WTC11 (cell line): ENCODE measurements at regions not wholly inside any gene's neighbourhood (a gene's known extent, or its start where the extent isn't known, plus 50 kb on each side); places are given as distances from the start of the nearest gene placed in this dataset.

Experiments
- ATAC-seq: fragments of 200-7000 bp; cut with Tn5 transposase; 2 replicates; pipeline ENCODE4 v1.10.0; 2021; ENCODE audit warnings: mild to moderate bottlenecking, moderate library complexity
- CTCF ChIA-PET: fragments of 300-600 bp; sonication (Branson Sonifier 250); formaldehyde crosslinking; loops from one replicate; lab custom pipeline; 2021; ENCODE audit warnings: antibody characterized with exemption; lab: Charles Lee
- POLR2A ChIA-PET: fragments of 350-600 bp; sonication (Branson Sonifier 250); formaldehyde crosslinking; loops from one replicate; lab custom pipeline; 2021; ENCODE audit warnings: antibody characterized with exemption; lab: Charles Lee
- DNase-seq: peaks from one replicate; pipeline ENCODE4 v3.0.0; 2021; ENCODE audit warnings: low spot score
- H3K27ac Mint-ChIP-seq: 2 replicates; pipeline ENCODE4 v1.8.0; 2021; ENCODE audit warnings: mixed read lengths
- H3K27me3 Mint-ChIP-seq: 2 replicates; pipeline ENCODE4 v1.8.0; 2021; ENCODE audit warnings: low read depth, mild to moderate bottlenecking, moderate library complexity, mixed read lengths
- H3K36me3 Mint-ChIP-seq: 2 replicates; pipeline ENCODE4 v1.8.0; 2021; ENCODE audit warnings: mixed read lengths
- H3K4me1 Mint-ChIP-seq: 2 replicates; pipeline ENCODE4 v1.8.0; 2022; ENCODE audit warnings: mixed read lengths
- H3K4me3 Mint-ChIP-seq: 2 replicates; pipeline ENCODE4 v1.8.0; 2021; ENCODE audit warnings: mild to moderate bottlenecking, moderate library complexity, mixed read lengths
- H3K9me3 Mint-ChIP-seq: 2 replicates; pipeline ENCODE4 v1.8.0; 2021; ENCODE audit warnings: mixed read lengths
- AR ChIP-seq: fragments of 250-450 bp; sonication (Bioruptor Pico); IDR thresholded peaks from 2 replicates; pipeline ENCODE4 v1.9.0; 2021; ENCODE audit warnings: mild to moderate bottlenecking
- CDX4 ChIP-seq: fragments of 250-450 bp; sonication (Bioruptor Pico); IDR thresholded peaks from 2 replicates; pipeline ENCODE4 v1.9.0; 2021; ENCODE audit warnings: moderate library complexity, mild to moderate bottlenecking, inconsistent platforms, borderline replicate concordance
- ELF4 ChIP-seq: sonication (generic); formaldehyde crosslinking; IDR thresholded peaks from 2 replicates; pipeline ENCODE4 v1.8.1; 2022; ENCODE audit warnings: low read depth, mild to moderate bottlenecking, moderate library complexity, missing genetic modification reagents
- EMX1 ChIP-seq: fragments of 250-450 bp; sonication (Bioruptor Pico); IDR thresholded peaks from 2 replicates; pipeline ENCODE4 v1.8.0; 2021; ENCODE audit warnings: mild to moderate bottlenecking
- ERG ChIP-seq: fragments of 250-450 bp; sonication (Bioruptor Pico); IDR thresholded peaks from 2 replicates; pipeline ENCODE4 v1.8.0; 2021; ENCODE audit warnings: mild to moderate bottlenecking
- ESRRA ChIP-seq: sonication (generic); formaldehyde crosslinking; IDR thresholded peaks from 2 replicates; pipeline ENCODE4 v1.8.1; 2022; ENCODE audit warnings: mild to moderate bottlenecking, missing genetic modification reagents, borderline replicate concordance
- FOXK1 ChIP-seq: sonication (generic); formaldehyde crosslinking; IDR thresholded peaks from 2 replicates; pipeline ENCODE4 v1.8.0; 2022; ENCODE audit warnings: mild to moderate bottlenecking, moderate library complexity, missing genetic modification reagents
- IRF1 ChIP-seq: sonication (generic); formaldehyde crosslinking; IDR thresholded peaks from 2 replicates; pipeline ENCODE4 v1.8.0; 2023; ENCODE audit warnings: missing genetic modification reagents
- MXD4 ChIP-seq: fragments of 250-450 bp; sonication (Bioruptor Pico); IDR thresholded peaks from 2 replicates; pipeline ENCODE4 v1.8.0; 2021; ENCODE audit warnings: mild to moderate bottlenecking, moderate library complexity, borderline replicate concordance
- NFE2L1 ChIP-seq: sonication (generic); formaldehyde crosslinking; IDR thresholded peaks from 2 replicates; pipeline ENCODE4 v1.8.1; 2023; ENCODE audit warnings: missing genetic modification reagents
- OVOL2 ChIP-seq: fragments of 250-450 bp; sonication (Bioruptor Pico); IDR thresholded peaks from 2 replicates; pipeline ENCODE4 v1.9.0; 2021; ENCODE audit warnings: mild to moderate bottlenecking, borderline replicate concordance
- PRDM15 ChIP-seq: sonication (generic); formaldehyde crosslinking; IDR thresholded peaks from 2 replicates; pipeline ENCODE4 v1.8.0; 2022; ENCODE audit warnings: missing genetic modification reagents
- SMAD3 ChIP-seq: sonication (generic); formaldehyde crosslinking; IDR thresholded peaks from 2 replicates; pipeline ENCODE4 v1.8.0; 2022; ENCODE audit warnings: missing genetic modification reagents, mild to moderate bottlenecking, borderline replicate concordance
- TP53 ChIP-seq: sonication (generic); formaldehyde crosslinking; IDR thresholded peaks from 2 replicates; pipeline ENCODE4 v1.8.1; 2023; ENCODE audit warnings: mild to moderate bottlenecking, missing genetic modification reagents
- ZNF263 ChIP-seq: sonication (generic); formaldehyde crosslinking; IDR thresholded peaks from 2 replicates; pipeline ENCODE4 v1.8.1; 2022; ENCODE audit warnings: low read depth, mild to moderate bottlenecking, moderate library complexity, missing genetic modification reagents
- ZNF317 ChIP-seq: sonication (generic); formaldehyde crosslinking; IDR thresholded peaks from 2 replicates; pipeline ENCODE4 v1.8.1; 2023; ENCODE audit warnings: low read depth, mild to moderate bottlenecking, moderate library complexity, missing genetic modification reagents, borderline replicate concordance
- ZNF423 ChIP-seq: fragments of 250-450 bp; sonication (Bioruptor Pico); IDR thresholded peaks from 2 replicates; pipeline ENCODE4 v2.1.2; 2022; ENCODE audit warnings: mild to moderate bottlenecking, moderate library complexity
- ZNF425 ChIP-seq: fragments of 250-450 bp; sonication (Bioruptor Pico); conservative IDR thresholded peaks from 2 replicates; pipeline ENCODE4 v1.9.0; 2021; ENCODE audit warnings: mild to moderate bottlenecking
- ZNF671 ChIP-seq: fragments of 250-450 bp; sonication (Bioruptor Pico); IDR thresholded peaks from 2 replicates; pipeline ENCODE4 v1.8.0; 2021; ENCODE audit warnings: mild to moderate bottlenecking
- TF ChIP-seq, protein P1 (sequence below): sonication (generic); formaldehyde crosslinking; IDR thresholded peaks from 2 replicates; pipeline ENCODE4 v1.8.1; 2022; ENCODE audit warnings: missing genetic modification reagents, borderline replicate concordance
- TF ChIP-seq, protein P2 (sequence below): sonication (generic); formaldehyde crosslinking; IDR thresholded peaks from 2 replicates; pipeline ENCODE4 v1.8.1; 2023; ENCODE audit warnings: mild to moderate bottlenecking, missing genetic modification reagents

DNA sequence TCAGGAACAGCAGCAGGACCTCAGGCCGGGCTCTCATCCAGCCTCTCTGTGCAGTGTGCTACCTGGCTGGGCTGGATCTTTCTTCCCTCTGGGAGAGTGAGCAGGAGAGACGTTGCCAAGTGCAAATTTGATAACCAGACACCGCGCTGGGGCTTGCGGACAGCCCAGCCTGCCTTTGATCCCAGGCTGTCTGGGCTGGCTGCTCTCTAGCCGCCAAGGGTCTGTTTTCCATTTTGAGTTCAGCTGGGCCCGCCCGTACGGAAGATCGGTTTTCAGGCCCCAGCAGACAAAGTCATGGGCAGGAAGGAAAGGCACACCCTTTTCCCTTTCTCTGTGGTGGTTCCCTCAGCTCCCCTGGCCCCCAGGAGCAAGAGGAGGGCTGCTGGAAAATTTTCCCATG is 90.2 kb downstream of the CPZ start:
- Mint-ChIP-seq H3K4me1 (no peaks in the 10 kb centered on the region), H3K9me3 (no peaks in the 10 kb centered on the region), H3K36me3 (no peaks in the 10 kb centered on the region), H3K27ac (no peak overlapping the region), H3K4me3 (no peak overlapping the region), H3K27me3 (peaks cover 25% of the 10 kb centered on the region)
- ChIA-PET POLR2A (no interaction called here), CTCF (interaction anchor here (1.4 to 1.7 kb wide), 2 partner anchors 75 to 235 kb away, joined by 3 to 8 read pairs; no protein-coding TSS in a partner anchor)
- TF ChIP-seq ESRRA (no peak), TP53 (CRISPR knock-in tag) (no peak), SMAD3 (CRISPR knock-in tag) (no peak), NFE2L1 (CRISPR knock-in tag) (no peak), ZNF671 (CRISPR knock-in tag) (no peak), FOXK1 (no peak), ERG (no peak), ELF4 (CRISPR knock-in tag) (no peak), EMX1 (no peak)
- DNase-seq, result no peak
- no peak for ATAC-seq

- Mint-ChIP-seq H3K27ac (no peak overlapping the region), H3K4me1 (no peaks in the 10 kb centered on the region), H3K36me3 (no peaks in the 10 kb centered on the region), H3K4me3 (no peak overlapping the region), H3K27me3 (peaks cover 21% of the 10 kb centered on the region), H3K9me3 (no peaks in the 10 kb centered on the region)
- CTCF ChIA-PET, result interaction anchor here (1.4 to 1.7 kb wide), 2 partner anchors 75 to 236 kb away, joined by 3 to 8 read pairs; no protein-coding TSS in a partner anchor
- POLR2A ChIA-PET, result no interaction called here
- ATAC-seq (no peak), DNase-seq (no peak)
- TF ChIP-seq AR (CRISPR knock-in tag) (no peak), MXD4 (CRISPR knock-in tag) (no peak), PRDM15 (CRISPR knock-in tag) (no peak), SMAD3 (CRISPR knock-in tag) (no peak), ZNF423 (CRISPR knock-in tag) (no peak), OVOL2 (CRISPR knock-in tag) (no peak), ZNF317 (CRISPR knock-in tag) (no peak), ZNF263 (CRISPR knock-in tag) (no peak), ZNF425 (CRISPR knock-in tag) (no peak), ESRRA (no peak), CDX4 (CRISPR knock-in tag) (no peak), EMX1 (no peak), IRF1 (CRISPR knock-in tag) (no peak)
- TF ChIP-seq, protein P1, sequence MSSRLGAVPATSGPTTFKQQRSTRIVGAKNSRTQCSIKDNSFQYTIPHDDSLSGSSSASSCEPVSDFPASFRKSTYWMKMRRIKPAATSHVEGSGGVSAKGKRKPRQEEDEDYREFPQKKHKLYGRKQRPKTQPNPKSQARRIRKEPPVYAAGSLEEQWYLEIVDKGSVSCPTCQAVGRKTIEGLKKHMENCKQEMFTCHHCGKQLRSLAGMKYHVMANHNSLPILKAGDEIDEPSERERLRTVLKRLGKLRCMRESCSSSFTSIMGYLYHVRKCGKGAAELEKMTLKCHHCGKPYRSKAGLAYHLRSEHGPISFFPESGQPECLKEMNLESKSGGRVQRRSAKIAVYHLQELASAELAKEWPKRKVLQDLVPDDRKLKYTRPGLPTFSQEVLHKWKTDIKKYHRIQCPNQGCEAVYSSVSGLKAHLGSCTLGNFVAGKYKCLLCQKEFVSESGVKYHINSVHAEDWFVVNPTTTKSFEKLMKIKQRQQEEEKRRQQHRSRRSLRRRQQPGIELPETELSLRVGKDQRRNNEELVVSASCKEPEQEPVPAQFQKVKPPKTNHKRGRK, result no peak
- TF ChIP-seq, protein P2, sequence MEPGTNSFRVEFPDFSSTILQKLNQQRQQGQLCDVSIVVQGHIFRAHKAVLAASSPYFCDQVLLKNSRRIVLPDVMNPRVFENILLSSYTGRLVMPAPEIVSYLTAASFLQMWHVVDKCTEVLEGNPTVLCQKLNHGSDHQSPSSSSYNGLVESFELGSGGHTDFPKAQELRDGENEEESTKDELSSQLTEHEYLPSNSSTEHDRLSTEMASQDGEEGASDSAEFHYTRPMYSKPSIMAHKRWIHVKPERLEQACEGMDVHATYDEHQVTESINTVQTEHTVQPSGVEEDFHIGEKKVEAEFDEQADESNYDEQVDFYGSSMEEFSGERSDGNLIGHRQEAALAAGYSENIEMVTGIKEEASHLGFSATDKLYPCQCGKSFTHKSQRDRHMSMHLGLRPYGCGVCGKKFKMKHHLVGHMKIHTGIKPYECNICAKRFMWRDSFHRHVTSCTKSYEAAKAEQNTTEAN, result no peak
Measured at GRCh38 chr4:8682296-8682695, 89.7 kb downstream of the CPZ start.
